H9 (cell line): ENCODE measurements at regions not wholly inside any gene's neighbourhood (a gene's known extent, or its start where the extent isn't known, plus 50 kb on each side); places are given as distances from the start of the nearest gene placed in this dataset.

Experiments used
- DNase-seq: peaks from one replicate; pipeline ENCODE4 v3.0.0-alpha.2; 2017
- H2AFZ ChIP-seq: one replicate; pipeline ENCODE4 v1.6.1; 2013; ENCODE audit warnings: mild to moderate bottlenecking, low read length, control low read depth, moderate library complexity
- H2AK5ac ChIP-seq: 2 replicates; pipeline ENCODE4 v1.6.1; 2013; ENCODE audit warnings: low read length, control low read depth, mixed read lengths; ENCODE audit not compliant: insufficient read length
- H2BK120ac ChIP-seq: one replicate; pipeline ENCODE4 v1.6.1; 2013; ENCODE audit warnings: low read depth, mild to moderate bottlenecking, low read length, control low read depth, inconsistent platforms; ENCODE audit not compliant: poor library complexity, severe bottlenecking
- H2BK12ac ChIP-seq: 2 replicates; pipeline ENCODE4 v1.6.1; 2013; ENCODE audit warnings: low read length, control low read depth, mixed read lengths, low read depth; ENCODE audit not compliant: insufficient read length
- H2BK15ac ChIP-seq: 2 replicates; pipeline ENCODE4 v1.6.1; 2013; ENCODE audit warnings: low read depth, low read length, control low read depth
- H2BK20ac ChIP-seq: one replicate; pipeline ENCODE4 v1.6.1; 2013; ENCODE audit warnings: low read depth, mild to moderate bottlenecking, low read length, control low read depth, inconsistent platforms; ENCODE audit not compliant: poor library complexity, severe bottlenecking
- H2BK5ac ChIP-seq: 2 replicates; pipeline ENCODE4 v1.6.1; 2013; ENCODE audit warnings: low read length, control low read depth, mixed read lengths; ENCODE audit not compliant: insufficient read length
- H3K14ac ChIP-seq: 2 replicates; pipeline ENCODE4 v1.6.1; 2013; ENCODE audit warnings: low read length, control low read depth; ENCODE audit not compliant: insufficient read depth
- H3K18ac ChIP-seq: 2 replicates; pipeline ENCODE4 v1.6.1; 2013; ENCODE audit warnings: low read depth, mild to moderate bottlenecking, mixed read lengths, low read length, control low read depth; ENCODE audit not compliant: insufficient read length
- H3K23ac ChIP-seq: 2 replicates; pipeline ENCODE4 v1.6.1; 2013; ENCODE audit warnings: low read length, control low read depth, mixed read lengths, low read depth; ENCODE audit not compliant: insufficient read length
- H3K23me2 ChIP-seq: 2 replicates; pipeline ENCODE4 v1.6.1; 2013; ENCODE audit warnings: low read depth, mild to moderate bottlenecking, mixed read lengths, low read length, control low read depth; ENCODE audit not compliant: insufficient read length, poor library complexity, severe bottlenecking
- H3K27ac ChIP-seq: 2 replicates; pipeline ENCODE4 v1.5.1; 2013; ENCODE audit warnings: low read length, control low read depth, mixed read lengths, low read depth; ENCODE audit not compliant: insufficient read length
- H3K27me3 ChIP-seq: 2 replicates; pipeline ENCODE4 v1.6.1; 2013; ENCODE audit warnings: low read length, control low read depth, inconsistent platforms; ENCODE audit not compliant: insufficient read depth
- H3K4ac ChIP-seq: 2 replicates; pipeline ENCODE4 v1.6.1; 2013; ENCODE audit warnings: low read depth, mild to moderate bottlenecking, control low read depth, inconsistent platforms, low read length, moderate library complexity
- H3K4me1 ChIP-seq: 2 replicates; pipeline ENCODE4 v1.6.1; 2013; ENCODE audit warnings: low read length, control low read depth, inconsistent platforms; ENCODE audit not compliant: insufficient read depth
- H3K4me2 ChIP-seq: 2 replicates; pipeline ENCODE4 v1.6.1; 2013; ENCODE audit warnings: low read length, control low read depth, mixed read lengths; ENCODE audit not compliant: insufficient read length, insufficient read depth
- H3K56ac ChIP-seq: 2 replicates; pipeline ENCODE4 v1.6.1; 2013; ENCODE audit warnings: low read depth, mild to moderate bottlenecking, mixed read lengths, low read length, control low read depth; ENCODE audit not compliant: insufficient read length
- H3K79me1 ChIP-seq: 2 replicates; pipeline ENCODE4 v1.6.1; 2013; ENCODE audit warnings: low read depth, mild to moderate bottlenecking, moderate library complexity, low read length, control low read depth, inconsistent platforms; ENCODE audit not compliant: insufficient read depth, poor library complexity, severe bottlenecking
- H3K79me2 ChIP-seq: 2 replicates; pipeline ENCODE4 v1.6.1; 2013; ENCODE audit warnings: low read length, control low read depth, inconsistent platforms; ENCODE audit not compliant: insufficient read depth
- H3K9ac ChIP-seq: 2 replicates; pipeline ENCODE4 v1.6.1; 2013; ENCODE audit warnings: low read length, control low read depth, mixed read lengths; ENCODE audit not compliant: insufficient read length; ENCODE audit errors: extremely low read depth
- H3K9me3 ChIP-seq: one replicate; pipeline ENCODE4 v1.6.1; 2013; ENCODE audit warnings: low read depth, low read length, inconsistent platforms; ENCODE audit not compliant: control insufficient read depth
- H3T11ph ChIP-seq: one replicate; pipeline ENCODE4 v1.6.1; 2013; ENCODE audit warnings: mild to moderate bottlenecking, low read length, control low read depth, inconsistent platforms
- H4K20me1 ChIP-seq: one replicate; pipeline ENCODE4 v1.6.1; 2013; ENCODE audit not compliant: control insufficient read depth, insufficient read length, insufficient read depth
- H4K5ac ChIP-seq: 2 replicates; pipeline ENCODE4 v1.6.1; 2013; ENCODE audit warnings: low read depth, mild to moderate bottlenecking, mixed read lengths, low read length, control low read depth; ENCODE audit not compliant: insufficient read length
- H4K8ac ChIP-seq: replicated peaks from 2 replicates; pipeline ENCODE4 v1.6.1; 2013; ENCODE audit warnings: low read length, control low read depth, mixed read lengths, low read depth; ENCODE audit not compliant: insufficient read length
- H4K91ac ChIP-seq: 2 replicates; pipeline ENCODE4 v1.6.1; 2013; ENCODE audit warnings: low read depth, mild to moderate bottlenecking, moderate library complexity, mixed read lengths, low read length, control low read depth; ENCODE audit not compliant: insufficient read length
- H3K27ac Mint-ChIP-seq, 3 experiments: 2 replicates in 2 of 3; 3 replicates in 1 of 3; pipeline ENCODE4 v1.8.0; 2020 to 2021; ENCODE audit warnings: mixed read lengths in 3 of 3, mild to moderate bottlenecking in 1 of 3, moderate library complexity in 1 of 3
- H3K27me3 Mint-ChIP-seq: 2 replicates; pipeline ENCODE4 v1.8.0; 2021; ENCODE audit warnings: low read depth, mild to moderate bottlenecking, moderate library complexity, mixed read lengths
- H3K36me3 Mint-ChIP-seq, 3 experiments: 2 replicates in 2 of 3; 3 replicates in 1 of 3; pipeline ENCODE4 v1.8.0; 2020 to 2021; ENCODE audit warnings: low read depth in 3 of 3, mixed read lengths in 3 of 3; ENCODE audit not compliant: insufficient read depth in 1 of 3
- H3K4me1 Mint-ChIP-seq, 2 experiments: 2 replicates each; pipeline ENCODE4 v1.8.0; 2020; ENCODE audit warnings: mixed read lengths in 2 of 2
- H3K4me3 Mint-ChIP-seq, 2 experiments: 2 replicates in 1 of 2; 3 replicates in 1 of 2; pipeline ENCODE4 v1.8.0; 2020 to 2021; ENCODE audit warnings: mild to moderate bottlenecking in 2 of 2, mixed read lengths in 2 of 2, moderate library complexity in 1 of 2
- H3K9me3 Mint-ChIP-seq, 2 experiments: 2 replicates in 1 of 2; 3 replicates in 1 of 2; pipeline ENCODE4 v1.8.0; 2020; ENCODE audit warnings: mild to moderate bottlenecking in 2 of 2, mixed read lengths in 2 of 2, moderate library complexity in 1 of 2
- CTCF ChIP-seq: fragments of 200-600 bp; sonication (generic); conservative IDR thresholded peaks from 3 replicates; pipeline ENCODE4 v1.8.0; 2021; ENCODE audit warnings: antibody characterized with exemption, mild to moderate bottlenecking
- WGBS: extraction: QIAGEN DNeasy Blood & Tissue Kit; methylation state at CpG from one replicate; pipeline ENCODE4 v1.1.7; 2013; ENCODE audit warnings: missing lambda C conversion rate, low lambda C conversion rate, mixed read lengths; ENCODE audit not compliant: insufficient read length; ENCODE audit errors: extremely low coverage; 5-methylcytosine and 5-hydroxymethylcytosine counted together

GRCh38 chr3:178159691-178160220 lies 376.5 kb upstream of the KCNMB2 start:
- H3K23me2 ChIP-seq, result no peaks in the 10 kb centered on the region

More at GRCh38 chr3:178159691-178160220, 376.5 kb upstream of the KCNMB2 start:
- H4K5ac ChIP-seq, result no peak overlapping the region
- no peak overlapping the region for H4K8ac ChIP-seq
- Mint-ChIP-seq H3K27me3 (no peaks in the 10 kb centered on the region), H3K4me3 (no peak overlapping the region), H3K4me1 (peaks cover 19 to 21% of the 10 kb centered on the region in 2 experiments), H3K9me3 (peaks cover 2 to 4% of the 10 kb centered on the region in 2 experiments; a peak in 1 of 5 replicates), H3K36me3 (peaks cover 0 to 5% (median 2%) of the 10 kb centered on the region in 3 experiments; a peak in 4 of 7 replicates), H3K27ac (peak overlapping the region; percentile 1 to 93 (median 79); a peak in 6 of 7 replicates)
- H2BK12ac ChIP-seq, result no peak overlapping the region
- no peak overlapping the region for H3K4ac ChIP-seq
- peak overlapping the region; percentile 68 for H3K27ac ChIP-seq
- no peak for DNase-seq
- no peak overlapping the region for H3K9ac ChIP-seq
- no peaks in the 10 kb centered on the region for H3K79me1 ChIP-seq
- H2BK15ac ChIP-seq, result no peak overlapping the region
- no peak overlapping the region for H3K4me2 ChIP-seq
- no peak overlapping the region for H3K56ac ChIP-seq
- WGBS, result no CpG with 5 or more reads among the region's 2 CpGs
- H2AK5ac ChIP-seq, result no peak overlapping the region
- H3K9me3 ChIP-seq, result no peaks in the 10 kb centered on the region
- no peaks in the 10 kb centered on the region for H4K20me1 ChIP-seq
- no peak overlapping the region for H2BK5ac ChIP-seq
- H3K4me1 ChIP-seq, result 0 out of 2 replicates have a peak, but pooled peaks cover 2% of the 10 kb centered on the region
- no peaks in the 10 kb centered on the region for H3K79me2 ChIP-seq
- no peak overlapping the region for H3K18ac ChIP-seq
- no peaks in the 10 kb centered on the region for H3K27me3 ChIP-seq
- no peak overlapping the region for H2BK20ac ChIP-seq
- no peak overlapping the region for H3K14ac ChIP-seq
- no peak for TF ChIP-seq CTCF
- no peak overlapping the region for H2BK120ac ChIP-seq
- H3T11ph ChIP-seq, result no peak overlapping the region
- H2AFZ ChIP-seq, result no peak overlapping the region
- H4K91ac ChIP-seq, result no peak overlapping the region
- no peak overlapping the region for H3K23ac ChIP-seq
